GM19328 (cell line): ENCODE measurements at regions not wholly inside any gene's neighbourhood (a gene's known extent, or its start where the extent isn't known, plus 50 kb on each side); places are given as distances from the start of the nearest gene placed in this dataset.

Experiments
- ATAC-seq: cut with Tn5 transposase; IDR thresholded peaks from one replicate; pipeline ENCODE4 v1.9.1; 2021; ENCODE audit warnings: mild to moderate bottlenecking, moderate library complexity; ENCODE audit not compliant: unreplicated experiment

DNA sequence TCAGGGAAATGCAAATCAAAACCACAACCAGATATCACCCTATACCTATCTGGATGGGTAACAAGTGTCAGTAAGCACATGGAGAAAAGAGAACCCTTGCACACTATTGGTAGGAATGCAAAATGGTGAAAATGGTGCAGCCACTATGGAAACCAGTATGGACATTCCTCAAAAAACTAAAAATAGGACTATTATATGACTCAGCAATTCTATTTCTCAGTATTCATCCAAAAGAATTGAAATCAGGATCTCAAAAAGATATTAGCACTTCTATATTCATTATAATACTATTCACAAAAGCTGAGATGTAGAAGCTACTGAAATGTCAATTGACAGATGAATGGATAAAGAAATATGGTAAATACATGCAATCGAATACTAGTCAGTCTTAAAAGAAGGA lies 491.1 kb upstream of the MYT1L start:
- no peak for ATAC-seq

DNA sequence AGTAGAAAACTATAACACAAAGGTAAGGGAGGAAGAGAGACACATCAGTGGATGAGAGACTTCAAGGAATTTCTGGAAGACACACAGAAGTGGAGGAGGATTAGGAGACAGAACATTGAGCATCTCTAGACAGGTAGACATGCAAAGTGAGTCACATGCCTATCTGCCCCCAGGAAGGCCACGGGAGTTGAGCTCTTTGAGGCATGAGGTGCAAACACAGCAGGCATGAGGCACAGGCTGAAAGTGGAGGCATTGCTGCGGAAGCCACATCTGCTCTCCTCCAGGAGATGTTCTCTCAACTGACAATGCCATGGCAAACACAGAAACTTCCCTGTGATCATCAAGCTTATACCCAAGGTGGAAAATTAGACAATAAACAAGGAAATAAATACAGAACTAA lies 481.6 kb upstream of the MYT1L start:
- no peak for ATAC-seq

DNA sequence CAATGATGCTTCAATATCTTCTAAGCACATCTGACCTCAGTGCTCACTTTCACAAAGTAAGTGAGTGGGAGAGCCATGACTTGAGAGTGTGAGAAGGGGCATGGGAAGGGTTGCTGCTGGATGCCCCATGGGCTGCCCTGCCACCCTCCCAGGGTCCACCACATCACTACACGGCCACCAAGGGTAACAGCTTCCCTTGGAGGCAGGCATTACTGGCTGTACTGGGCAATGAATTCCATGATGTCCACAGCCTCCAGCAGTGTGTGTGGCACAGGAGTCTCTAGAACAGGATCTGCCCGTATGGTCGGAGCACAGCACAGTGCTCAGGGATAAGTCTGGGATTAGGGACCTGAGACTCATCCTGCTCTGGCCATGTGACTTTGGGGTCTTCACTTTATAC lies 481.0 kb upstream of the MYT1L start:
- ATAC-seq: no peak

DNA sequence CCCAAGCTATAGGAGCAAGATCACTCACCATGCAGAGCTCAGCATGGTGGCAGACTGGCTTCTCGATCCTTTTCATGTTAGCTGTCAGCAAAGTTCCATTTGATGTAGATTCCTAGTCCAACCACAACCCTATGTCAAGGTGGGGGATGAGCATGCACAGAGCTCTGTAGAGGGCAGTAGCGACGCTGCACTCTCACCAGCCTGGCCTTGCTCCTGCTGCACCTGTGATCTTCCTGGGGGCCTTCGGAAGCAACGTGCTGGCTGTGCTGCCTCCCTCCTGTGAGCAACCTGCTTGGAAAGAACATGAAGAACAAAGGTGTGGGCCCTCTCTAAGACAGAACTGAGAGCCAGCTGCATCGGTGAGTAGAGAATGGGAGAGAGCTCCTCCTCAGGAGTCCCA lies 479.4 kb upstream of the MYT1L start:
- no peak for ATAC-seq

DNA sequence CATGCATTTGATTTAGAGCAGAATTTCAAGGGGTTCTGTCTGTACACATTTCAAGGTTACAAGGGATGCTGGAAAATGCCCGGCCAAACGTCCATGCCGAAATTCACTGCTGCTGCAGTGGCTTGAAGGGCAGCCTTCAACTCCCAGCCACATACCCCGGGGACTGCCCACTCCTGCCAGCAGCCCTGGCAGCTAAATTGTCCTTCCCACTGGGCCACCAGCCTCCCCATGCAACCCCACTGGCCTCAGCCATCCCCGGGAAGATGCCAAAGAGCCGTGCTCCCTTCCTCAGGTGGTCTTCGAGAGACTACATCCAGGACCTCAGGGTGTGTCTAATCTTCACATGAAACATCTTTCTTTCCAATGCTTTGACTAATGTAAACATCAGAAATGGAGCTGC lies 478.7 kb upstream of the MYT1L start:
- ATAC-seq: no peak

DNA sequence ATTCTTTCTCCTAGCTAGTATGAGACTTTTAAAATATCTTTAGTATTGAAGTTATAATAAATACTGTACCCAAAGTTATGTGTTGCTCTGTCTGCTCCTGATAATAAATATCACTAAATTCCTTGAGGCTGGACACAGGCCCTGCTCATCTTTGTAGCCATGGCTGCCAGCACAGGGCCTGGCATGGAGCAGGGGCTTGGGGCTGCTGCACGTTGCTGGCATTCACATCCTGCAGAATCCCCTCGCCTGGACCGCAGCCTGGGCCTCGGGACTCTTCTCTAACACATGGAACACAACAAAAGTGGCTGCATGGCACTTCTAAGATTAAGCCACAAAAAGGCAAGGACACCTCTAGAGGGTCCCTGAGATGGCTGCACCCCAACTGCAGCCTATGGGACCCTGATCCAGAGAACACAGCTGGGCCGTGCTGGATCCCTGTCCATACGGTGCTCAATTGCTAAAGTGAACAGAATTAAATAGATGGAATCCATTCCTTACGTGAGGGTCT lies 477.5 kb upstream of the MYT1L start:
- ATAC-seq: no peak

DNA sequence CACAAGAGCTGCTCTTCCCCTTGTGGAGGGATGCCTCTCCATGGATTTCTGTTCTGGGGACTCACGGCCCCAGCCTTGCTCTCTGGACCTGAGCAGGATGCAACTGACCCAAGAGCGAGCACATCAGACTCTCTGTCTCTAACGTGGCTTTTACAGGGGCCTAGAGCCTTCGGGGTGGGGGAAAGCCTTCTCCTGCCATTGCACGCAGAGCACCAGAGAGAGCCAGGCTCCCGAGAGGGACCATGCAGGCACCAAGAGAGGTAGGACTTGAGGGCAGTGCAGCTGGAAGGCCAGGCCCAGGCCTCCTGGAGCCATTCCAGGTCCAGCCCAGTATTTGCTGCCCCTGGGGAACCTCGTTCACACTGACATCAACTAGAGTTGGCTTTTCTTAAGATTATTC lies 475.6 kb upstream of the MYT1L start:
- no peak for ATAC-seq

DNA sequence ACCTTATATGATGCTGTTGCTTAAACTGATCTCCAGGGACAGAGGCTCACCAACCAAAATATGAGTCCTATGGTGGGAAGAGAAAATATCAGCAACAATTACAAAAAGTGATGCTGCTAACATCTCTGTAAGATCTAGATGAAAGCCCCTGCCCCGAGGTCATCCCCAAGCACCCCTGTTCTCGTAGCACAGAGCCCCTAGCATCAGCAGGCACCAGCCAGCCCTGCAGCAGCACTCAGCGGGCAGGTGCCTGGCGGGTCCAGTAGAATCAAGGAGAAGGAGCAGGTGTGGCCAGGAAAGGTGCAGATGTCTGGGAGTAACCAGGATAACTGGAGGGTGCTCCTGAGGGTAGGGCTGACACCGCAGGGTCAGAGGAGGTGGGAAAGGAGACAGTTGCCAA lies 474.2 kb upstream of the MYT1L start:
- no peak for ATAC-seq

DNA sequence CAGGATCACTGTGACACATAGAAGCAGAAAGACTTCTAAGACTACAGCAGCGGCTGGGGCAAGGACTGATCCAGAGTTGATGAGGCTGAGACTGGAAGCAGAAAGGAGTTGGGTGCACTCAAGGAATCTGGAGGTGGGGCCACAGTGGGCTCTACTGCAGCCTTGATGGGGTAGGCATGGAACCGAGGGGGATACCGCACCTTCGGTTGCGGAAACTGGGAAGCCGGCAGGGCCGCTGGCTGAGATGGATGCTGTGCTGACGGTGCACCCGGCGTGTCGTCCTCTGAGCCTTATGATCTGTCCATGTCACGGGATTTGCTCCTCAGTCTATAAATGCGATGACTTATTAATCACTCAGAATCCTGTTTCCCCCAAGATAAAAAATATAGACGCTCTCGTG lies 473.5 kb upstream of the MYT1L start:
- no peak for ATAC-seq

DNA sequence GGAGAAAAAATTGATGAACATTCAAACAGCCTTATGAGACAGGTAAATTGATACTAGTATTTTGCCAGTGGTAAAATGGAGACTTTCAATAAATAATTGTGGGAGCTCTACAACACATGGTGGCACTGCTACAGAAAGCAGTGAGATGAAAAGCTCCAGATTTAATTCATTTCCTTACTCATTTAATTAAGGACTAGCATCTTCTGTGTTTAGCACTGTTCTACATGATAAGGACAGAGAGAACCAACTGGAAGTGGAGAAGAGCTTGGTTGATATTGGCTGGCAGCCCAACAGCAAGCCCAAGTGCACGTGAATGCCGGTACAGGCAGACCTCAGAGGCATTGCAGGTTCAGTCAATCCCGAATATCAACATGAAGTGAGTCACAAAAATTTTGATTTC lies 470.4 kb upstream of the MYT1L start:
- ATAC-seq: no peak

DNA sequence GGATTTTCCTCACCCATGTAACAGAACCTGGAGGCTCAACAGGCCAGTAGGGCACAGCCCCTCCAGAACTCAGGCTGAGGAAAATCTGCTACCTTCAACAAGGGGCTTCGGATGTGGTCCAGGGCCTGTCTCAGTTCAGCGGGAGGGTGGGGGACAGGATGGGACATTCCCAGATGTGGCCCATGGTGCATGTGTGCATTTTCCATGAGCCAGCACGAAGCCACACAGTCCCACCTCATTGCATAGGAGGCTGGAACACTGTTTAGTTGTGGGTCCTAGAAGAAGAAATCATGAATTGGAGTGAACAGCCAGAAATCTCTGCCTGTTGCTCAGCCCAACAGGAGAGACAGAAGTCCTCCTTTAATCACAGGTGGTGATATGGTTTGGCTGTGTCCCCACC lies 469.6 kb upstream of the MYT1L start:
- ATAC-seq: no peak

DNA sequence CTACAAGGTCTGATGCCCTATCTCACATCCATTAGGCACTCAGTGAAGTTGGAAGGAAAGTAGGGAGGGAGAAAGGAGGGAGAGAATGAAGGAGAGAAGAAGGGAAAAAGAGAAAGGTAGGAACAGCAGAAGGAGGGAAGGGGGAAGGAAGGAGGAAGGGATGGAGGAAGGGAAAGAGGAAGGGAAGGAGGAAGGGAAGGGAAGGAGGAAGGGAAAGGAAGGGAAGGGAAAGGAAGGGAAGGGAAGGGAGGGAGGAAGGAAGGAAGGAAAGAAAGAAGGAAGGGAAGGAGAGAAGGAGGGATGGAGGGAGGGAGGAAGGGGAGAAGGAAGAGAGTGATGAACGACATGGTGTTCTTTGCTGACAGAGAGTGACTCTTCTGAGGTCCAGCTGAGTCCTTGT lies 468.9 kb upstream of the MYT1L start:
- no peak for ATAC-seq

DNA sequence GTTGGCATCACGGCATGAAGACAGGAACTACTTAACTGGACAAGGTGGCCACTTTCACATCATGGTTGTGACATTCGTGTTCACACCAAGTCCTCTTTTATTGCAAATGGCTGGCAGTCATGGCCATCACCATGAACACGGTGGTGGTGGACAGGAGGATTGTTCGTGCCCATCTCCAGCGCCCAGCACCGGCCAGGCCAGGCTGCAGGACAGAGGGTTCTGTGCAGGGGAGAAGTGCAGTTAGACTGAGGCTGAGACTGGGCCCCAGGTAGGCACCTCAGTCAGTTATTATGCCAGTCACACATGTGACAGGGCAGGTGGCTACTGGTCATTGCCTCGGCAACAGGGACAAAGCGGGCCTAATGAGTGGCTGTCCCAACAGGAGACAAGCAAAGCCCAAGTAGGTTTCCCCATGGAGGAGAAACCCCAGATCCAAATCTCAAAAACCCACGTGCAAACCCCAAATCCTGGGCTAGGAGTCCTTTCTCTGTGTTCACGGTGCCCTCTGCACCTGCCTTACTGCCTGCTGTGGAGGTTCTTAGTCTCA lies 468.1 kb upstream of the MYT1L start:
- ATAC-seq: no peak

DNA sequence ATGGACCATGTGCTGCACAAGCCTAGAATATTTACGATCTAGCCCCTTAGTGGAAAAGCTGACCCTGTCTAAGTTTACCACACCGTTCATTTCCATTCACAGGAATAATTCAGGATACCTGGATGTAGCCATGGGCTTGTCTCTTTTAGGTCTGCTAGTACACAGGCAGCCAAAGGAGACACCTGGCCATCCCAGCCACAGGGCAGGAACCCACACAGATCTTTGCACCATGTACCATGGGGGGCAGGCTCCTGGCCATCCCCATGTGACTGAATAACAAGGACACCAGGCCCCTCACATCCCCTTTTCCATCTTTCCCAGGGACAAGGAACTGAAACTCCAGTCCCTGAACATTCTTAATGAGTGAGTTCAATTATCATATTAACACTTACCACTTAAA lies 467.3 kb upstream of the MYT1L start:
- ATAC-seq: no peak

DNA sequence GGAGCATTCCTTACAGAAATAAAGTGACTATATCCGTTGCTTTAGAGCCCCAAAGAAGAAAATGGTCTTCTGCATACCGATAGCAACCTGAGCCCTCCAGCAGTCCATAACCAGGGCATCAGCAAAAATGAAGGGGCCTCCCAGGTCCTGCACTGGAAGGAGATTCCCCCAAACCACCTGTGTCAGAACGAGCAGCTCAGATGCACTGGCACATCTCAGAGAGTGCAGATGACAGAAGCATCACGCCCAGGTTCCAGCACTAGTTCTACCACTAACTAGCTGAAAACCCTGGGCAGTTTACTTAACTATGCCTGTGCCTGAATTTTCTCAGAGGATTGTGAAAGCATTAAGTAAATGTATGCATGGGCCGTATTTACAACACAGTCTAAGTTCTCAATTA lies 466.7 kb upstream of the MYT1L start:
- no peak for ATAC-seq

DNA sequence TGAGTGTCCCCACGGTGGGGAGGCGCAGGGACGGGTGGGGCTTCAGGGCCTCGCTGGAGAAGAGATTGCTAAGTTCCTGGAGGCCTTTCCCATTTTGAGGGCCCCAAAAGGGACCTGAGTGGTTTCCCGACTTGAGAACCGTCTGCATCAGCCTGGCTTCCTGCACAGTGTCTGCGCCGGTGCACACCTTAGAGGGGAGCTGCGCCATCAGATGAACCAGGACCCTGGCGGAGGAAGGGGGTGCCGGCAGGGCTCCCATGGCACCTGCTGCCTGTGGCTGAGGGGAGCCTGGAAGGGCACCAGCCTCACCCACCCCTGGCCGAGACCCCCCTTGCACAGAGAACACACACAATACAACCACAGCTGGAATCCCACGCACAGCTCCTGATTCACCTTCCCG lies 465.1 kb upstream of the MYT1L start:
- no peak for ATAC-seq

DNA sequence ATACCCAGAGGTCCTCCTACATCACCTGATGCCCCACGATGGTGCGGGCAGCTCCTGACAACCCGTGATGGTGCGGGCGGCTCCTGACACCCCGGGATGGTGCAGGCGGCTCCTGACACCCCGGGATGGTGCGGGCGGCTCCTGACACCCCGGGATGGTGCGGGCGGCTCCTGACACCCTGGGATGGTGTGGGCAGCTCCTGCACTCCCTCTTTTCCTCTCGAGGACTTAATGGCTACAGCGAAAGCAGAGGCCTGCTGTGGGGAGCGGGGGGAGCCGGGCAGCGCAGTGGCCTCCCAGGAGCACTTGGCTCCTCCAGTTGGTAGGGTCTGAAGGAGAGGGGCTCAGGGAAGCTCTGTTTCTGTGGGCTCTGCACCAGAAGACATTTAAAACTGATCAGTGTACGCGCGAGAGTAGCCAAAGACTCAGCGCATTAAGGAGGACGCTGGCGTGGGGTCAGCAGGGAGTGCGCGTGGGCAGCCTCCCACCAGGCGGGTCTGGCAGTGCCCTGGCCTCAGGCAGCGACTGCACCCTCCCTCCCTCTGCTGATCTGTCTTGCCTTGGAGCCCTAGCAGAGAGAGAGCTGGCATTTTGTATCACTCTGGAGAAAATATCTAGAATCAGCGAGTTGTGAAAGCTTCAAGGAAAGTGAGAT lies 464.5 kb upstream of the MYT1L start:
- no peak for ATAC-seq

DNA sequence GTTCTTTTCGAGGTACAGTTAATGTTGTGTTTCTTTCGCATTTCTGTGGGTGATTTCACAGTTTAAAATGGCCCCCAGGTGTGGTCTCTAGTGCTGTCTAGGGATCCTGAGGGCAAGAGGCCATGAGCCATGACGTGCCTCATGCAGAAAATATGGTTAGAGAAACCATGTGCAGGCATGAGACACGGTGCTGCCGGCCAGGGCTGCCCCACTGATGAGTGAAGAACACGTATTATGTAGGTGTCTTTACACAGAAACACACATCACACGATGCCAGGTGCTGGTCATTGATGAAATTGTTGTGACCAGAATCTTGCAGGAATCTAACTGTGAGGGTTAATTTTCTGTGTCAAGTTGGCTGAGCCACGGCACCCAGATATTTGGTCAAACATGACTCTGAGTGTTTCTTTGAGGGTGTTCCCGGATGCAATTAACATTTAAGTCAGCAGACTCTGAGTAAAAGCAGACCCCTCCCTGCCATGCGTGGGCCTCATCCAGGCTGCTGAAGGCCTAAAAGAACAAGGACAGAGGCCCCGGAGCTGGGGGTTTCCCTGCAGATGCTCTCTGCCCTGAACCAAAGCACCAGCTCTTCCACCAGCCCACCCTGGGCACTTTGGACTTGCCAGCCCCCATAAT lies 463.0 kb upstream of the MYT1L start:
- ATAC-seq: no peak

DNA sequence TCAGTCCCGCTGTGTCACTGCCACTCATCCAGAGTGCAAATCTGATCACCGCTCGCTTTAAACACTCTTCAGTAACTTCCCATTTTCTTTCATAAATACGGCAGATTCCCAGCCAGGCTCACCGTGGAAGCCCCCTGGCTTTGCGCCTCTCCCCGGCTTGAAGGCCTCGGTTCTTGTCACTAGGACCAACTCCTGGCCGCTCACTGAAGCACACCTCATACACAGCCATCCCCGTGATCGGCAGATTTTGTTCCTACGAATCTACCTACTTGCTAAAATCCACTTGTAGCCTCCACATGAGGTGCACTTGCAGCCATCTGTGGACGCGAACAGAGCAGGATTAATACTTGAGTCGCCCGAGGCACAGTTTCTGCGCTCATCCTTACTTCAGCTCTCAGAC lies 462.4 kb upstream of the MYT1L start:
- ATAC-seq: no peak

DNA sequence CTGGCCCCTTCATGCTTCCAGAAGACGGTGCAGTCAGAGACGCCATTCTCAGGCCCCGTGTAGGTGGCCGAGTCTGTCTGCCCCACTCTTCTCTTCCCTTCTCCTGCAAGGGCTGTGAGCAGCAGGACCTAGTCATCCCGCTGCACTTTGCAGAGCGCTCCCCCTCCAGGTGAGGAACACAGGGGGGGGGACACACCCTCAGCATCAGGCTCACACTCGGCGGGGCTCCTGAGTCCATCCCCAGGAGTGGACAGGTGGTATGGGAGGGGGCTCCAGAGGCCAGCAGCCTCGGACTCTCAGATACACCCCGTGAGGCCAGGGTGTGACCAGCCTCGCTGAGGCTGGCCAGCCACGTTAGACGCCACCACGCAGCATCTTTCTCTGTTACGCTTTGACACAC lies 460.5 kb upstream of the MYT1L start:
- ATAC-seq: no peak

DNA sequence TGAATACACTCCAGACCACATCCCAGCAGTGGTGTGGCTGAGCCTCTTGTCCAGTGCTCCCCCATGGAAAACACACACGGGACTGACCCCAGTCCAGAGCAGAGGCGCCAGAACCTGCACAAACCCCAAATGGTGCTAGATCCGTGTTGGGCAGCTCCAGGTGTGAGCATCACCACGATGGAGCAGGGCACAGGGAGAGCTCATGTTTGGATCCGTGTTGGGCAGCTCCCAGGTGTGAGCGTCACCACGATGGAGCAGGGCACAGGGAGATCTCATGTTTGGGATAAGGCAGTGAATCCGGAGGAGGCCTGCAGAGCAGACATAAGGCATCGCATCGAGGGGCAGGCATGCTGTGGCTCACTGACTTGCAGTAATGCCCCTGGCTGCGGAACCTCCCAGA lies 460.0 kb upstream of the MYT1L start:
- ATAC-seq: no peak

DNA sequence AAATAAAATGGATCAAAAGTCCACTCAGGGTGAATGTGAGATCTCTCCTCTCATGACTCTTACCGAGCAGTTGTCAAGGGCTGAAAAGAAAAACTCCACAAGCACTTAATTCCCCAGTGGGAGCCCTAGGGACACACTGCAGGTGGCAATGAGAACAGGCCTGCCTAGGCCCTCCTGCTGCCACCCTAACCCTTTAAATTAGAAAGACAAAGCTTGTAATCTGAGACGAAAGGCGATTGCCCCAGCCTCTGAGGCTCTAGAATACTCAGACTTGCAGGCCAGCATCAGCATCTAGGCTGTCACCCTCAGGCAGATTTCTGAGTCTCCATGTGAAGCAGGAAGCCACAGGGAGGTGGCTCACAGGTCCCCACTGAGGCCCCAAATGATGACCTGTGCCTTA lies 457.0 kb upstream of the MYT1L start:
- ATAC-seq: no peak
